CD4-positive, alpha-beta T cell treated with Interleukin-17A for 4 hours (primary cell): ENCODE measurements at regions not wholly inside any gene's neighbourhood (a gene's known extent, or its start where the extent isn't known, plus 50 kb on each side); places are given as distances from the start of the nearest gene placed in this dataset.

Experiments used
- DNase-seq: peaks from one replicate; pipeline ENCODE4 v3.0.0-alpha.2; 2020; ENCODE audit warnings: mixed read lengths

DNA sequence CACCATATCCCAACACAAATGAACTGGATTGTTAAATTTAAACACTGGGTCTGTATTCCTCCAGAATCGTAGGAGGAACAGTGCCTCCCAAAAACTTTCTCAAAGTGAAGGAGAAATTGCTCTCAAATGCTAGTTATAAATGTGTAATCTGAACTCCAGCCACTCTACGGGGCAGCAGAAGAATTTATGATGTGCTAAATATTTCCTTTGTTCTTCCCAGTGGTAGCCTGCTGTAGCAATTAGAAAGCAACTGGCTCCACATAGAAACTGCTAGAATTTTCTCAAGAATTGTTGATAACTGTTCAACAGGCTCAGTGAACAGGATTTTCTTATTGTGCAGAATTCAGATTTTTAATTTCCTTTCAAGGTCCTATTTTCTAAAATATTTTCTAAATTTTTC, 49.8 kb upstream of the EYA4 start:
- DNase-seq, result no peak
